Activated CD4-positive, alpha-beta memory T cell treated with anti-CD3 and anti-CD28 coated beads for 36 hours (primary cell): ENCODE measurements at regions not wholly inside any gene's neighbourhood (a gene's known extent, or its start where the extent isn't known, plus 50 kb on each side); places are given as distances from the start of the nearest gene placed in this dataset.
A peak's percentile ranks its signal among the peaks of the same experiment; 100 is the strongest.
"Not testable (repeated sequence)": the region's sequence is repeated elsewhere in the genome, so short reads cannot be mapped to it uniquely, and the experiment has no call there.

ENCODE experiments used
- CTCF ChIA-PET: fragments of 350-600 bp; sonication (Branson Sonifier 250); formaldehyde crosslinking; loops from one replicate; lab custom pipeline; 2021; ENCODE audit warnings: antibody characterized with exemption, inconsistent platforms; lab: Charles Lee
- POLR2A ChIA-PET: fragments of 350-600 bp; sonication (Branson Sonifier 250); formaldehyde crosslinking; loops from one replicate; lab custom pipeline; 2021; ENCODE audit warnings: antibody characterized with exemption; lab: Charles Lee
- DNase-seq: peaks from one replicate; pipeline ENCODE4 v3.0.0-alpha.2; 2020
- H3K27ac Mint-ChIP-seq: one replicate; pipeline ENCODE4 v1.8.0; 2021; ENCODE audit warnings: mixed read lengths
- H3K27me3 Mint-ChIP-seq: one replicate; pipeline ENCODE4 v1.8.0; 2021; ENCODE audit warnings: mixed read lengths
- H3K36me3 Mint-ChIP-seq: one replicate; pipeline ENCODE4 v1.8.0; 2021; ENCODE audit warnings: mixed read lengths
- H3K4me1 Mint-ChIP-seq: one replicate; pipeline ENCODE4 v1.8.0; 2021; ENCODE audit warnings: low read depth, mixed read lengths
- H3K4me3 Mint-ChIP-seq: one replicate; pipeline ENCODE4 v1.8.0; 2021; ENCODE audit warnings: mild to moderate bottlenecking, mixed read lengths
- H3K9me3 Mint-ChIP-seq: one replicate; pipeline ENCODE4 v1.8.0; 2021; ENCODE audit warnings: mixed read lengths
- intact Hi-C: fragments of 100-400 bp; cut with micrococcal nuclease; formaldehyde crosslinking; loops from one replicate; pipeline ENCODE4 v1.15.1; 2023

DNA sequence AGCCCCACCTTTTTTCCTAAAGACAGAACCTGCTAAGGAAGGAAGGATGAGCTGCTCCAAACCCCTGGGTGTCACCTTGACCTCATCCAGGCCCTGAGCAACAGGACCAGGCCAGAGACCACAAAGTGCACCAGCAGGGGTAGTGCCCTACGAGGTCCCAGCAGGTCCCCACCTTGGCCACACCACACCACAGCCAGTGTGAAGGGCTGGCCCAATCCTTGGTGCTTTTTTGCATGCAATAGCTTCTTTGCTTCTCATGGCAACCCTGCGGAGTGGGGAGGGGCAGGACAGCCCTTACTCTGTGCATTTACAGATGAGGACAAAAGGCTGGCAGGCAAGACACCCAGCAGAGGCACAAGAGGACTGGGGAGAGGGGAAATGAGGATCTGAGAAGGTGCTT, 352.6 kb downstream of the BCL11B start:
- peaks cover 10% of the 10 kb centered on the region for H3K9me3 Mint-ChIP-seq
- H3K27ac Mint-ChIP-seq, result no peak overlapping the region
- CTCF ChIA-PET, result no interaction called here
- no peak for DNase-seq
- H3K36me3 Mint-ChIP-seq, result no peaks in the 10 kb centered on the region
- intact Hi-C loops, result no loop called here
- H3K4me1 Mint-ChIP-seq, result peaks cover 3% of the 10 kb centered on the region
- POLR2A ChIA-PET, result no interaction called here
- H3K27me3 Mint-ChIP-seq, result no peaks in the 10 kb centered on the region
- no peak overlapping the region for H3K4me3 Mint-ChIP-seq

DNA sequence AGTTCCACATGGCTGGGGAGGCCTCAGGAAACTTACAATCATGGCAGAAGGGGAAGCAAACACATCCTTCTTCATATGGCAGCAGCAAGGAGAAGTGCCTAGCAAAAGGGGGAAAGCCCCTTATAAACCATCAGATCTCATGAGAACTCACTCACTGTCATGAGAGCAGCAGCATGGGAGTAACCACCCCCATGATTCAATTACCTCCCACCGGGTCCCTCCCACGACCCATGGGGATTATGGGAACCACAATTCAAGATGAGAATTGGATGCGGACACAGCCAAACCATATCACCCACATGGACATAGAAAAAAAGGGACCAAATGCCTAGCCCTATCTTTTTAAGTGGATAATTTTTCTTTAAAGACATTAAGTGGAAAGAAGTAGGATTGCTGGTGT, 350.7 kb downstream of the BCL11B start:
- H3K4me3 Mint-ChIP-seq, DNase-seq, H3K9me3 Mint-ChIP-seq, POLR2A ChIA-PET, H3K27me3 Mint-ChIP-seq, H3K27ac Mint-ChIP-seq, intact Hi-C loops, CTCF ChIA-PET, H3K36me3 Mint-ChIP-seq: not testable (repeated sequence)
- peaks cover 16% of the 10 kb centered on the region for H3K4me1 Mint-ChIP-seq

DNA sequence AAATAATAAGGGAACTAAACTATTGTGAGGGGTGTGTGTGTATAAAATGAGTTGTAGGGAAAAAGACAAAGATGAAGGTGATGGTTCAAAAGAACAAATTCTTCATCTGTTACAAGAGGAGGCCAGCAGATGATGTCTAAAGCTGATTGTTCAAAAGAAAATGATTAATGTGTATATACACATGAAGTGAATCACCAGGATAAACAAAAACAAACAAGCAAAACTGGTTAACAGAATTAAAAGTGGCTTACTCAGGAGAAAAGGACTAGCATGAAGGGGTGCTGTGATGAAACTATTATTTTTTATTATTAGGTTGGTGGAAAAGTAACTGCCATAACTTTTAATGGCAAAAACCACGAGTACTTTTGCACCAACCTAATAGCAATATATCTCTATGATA, 348.4 kb downstream of the BCL11B start:
- Mint-ChIP-seq H3K4me3 (no peak overlapping the region), H3K27ac (no peak overlapping the region), H3K36me3 (no peaks in the 10 kb centered on the region), H3K27me3 (no peaks in the 10 kb centered on the region), H3K9me3 (peaks cover 10% of the 10 kb centered on the region), H3K4me1 (peaks cover 23% of the 10 kb centered on the region)
- CTCF ChIA-PET, result no interaction called here
- DNase-seq, result no peak
- POLR2A ChIA-PET, result no interaction called here
- intact Hi-C loops, result no loop called here

DNA sequence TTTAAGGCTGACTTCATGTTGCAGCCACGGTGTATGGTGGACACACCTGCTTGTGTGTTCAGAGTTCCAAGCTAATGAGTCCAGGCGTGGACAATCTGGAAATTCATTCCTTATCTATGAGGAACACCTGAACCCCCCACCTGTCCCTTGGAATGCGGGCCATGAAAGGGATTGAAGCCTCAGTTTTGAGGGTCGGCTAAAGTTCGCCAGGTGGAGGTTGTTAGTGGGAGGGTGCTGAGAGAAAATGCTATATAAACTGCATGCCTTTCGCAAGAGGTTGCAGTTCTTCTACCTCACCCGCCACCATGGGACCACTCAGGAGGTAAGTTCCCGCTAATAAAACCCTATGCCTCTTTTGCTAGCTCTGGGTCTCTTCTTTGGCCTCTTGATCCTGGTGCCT, 348.0 kb downstream of the BCL11B start:
- CTCF ChIA-PET, result no interaction called here
- no peak for DNase-seq
- H3K27me3 Mint-ChIP-seq, result no peaks in the 10 kb centered on the region
- no peak overlapping the region for H3K4me3 Mint-ChIP-seq
- peaks cover 10% of the 10 kb centered on the region for H3K9me3 Mint-ChIP-seq
- POLR2A ChIA-PET, result no interaction called here
- no peak overlapping the region for H3K27ac Mint-ChIP-seq
- peaks cover 23% of the 10 kb centered on the region for H3K4me1 Mint-ChIP-seq
- H3K36me3 Mint-ChIP-seq, result no peaks in the 10 kb centered on the region
- intact Hi-C loops, result no loop called here

DNA sequence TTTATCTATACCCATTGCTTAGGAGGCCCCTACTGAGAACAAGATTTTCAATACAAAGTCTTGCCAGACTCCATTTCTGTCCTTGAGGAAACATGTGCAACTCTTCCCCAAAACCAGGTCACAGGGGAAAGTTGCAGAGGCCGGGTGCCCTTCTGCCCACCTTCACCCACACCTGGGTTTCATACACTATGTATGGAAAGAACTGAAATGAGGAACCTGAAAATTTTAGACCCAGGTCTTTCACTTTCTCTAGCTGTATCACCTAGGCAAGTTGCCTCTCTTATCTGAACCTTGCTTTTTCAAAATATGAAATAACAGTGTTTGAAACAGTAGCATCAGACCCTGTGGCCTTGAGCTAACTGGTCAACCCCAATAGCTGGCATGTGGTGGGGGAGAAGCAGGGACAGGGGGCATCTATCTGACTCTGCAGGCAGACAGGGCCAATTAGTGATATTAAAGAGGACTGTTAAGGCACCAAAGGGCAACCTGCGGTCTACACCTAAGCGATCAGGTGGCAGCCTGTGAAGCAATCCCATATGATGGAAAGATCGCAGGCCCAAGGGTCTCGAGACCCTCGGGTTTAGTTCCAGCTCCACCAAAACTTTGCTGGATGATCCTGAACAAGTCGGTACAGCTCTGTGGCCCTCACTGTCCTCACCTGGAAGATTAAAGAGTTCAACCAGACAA, 346.5 kb downstream of the BCL11B start:
- H3K9me3 Mint-ChIP-seq, result peaks cover 10% of the 10 kb centered on the region
- H3K4me3 Mint-ChIP-seq, result no peak overlapping the region
- H3K27ac Mint-ChIP-seq, result no peak overlapping the region
- H3K27me3 Mint-ChIP-seq, result no peaks in the 10 kb centered on the region
- no peak for DNase-seq
- ChIA-PET CTCF (no interaction called here), POLR2A (interaction anchor here (0.9 kb wide), 1 partner anchor 20 kb away, joined by 3 read pairs; no protein-coding TSS in a partner anchor)
- H3K36me3 Mint-ChIP-seq, result no peaks in the 10 kb centered on the region
- intact Hi-C loops, result no loop called here
- peaks cover 25% of the 10 kb centered on the region for H3K4me1 Mint-ChIP-seq

DNA sequence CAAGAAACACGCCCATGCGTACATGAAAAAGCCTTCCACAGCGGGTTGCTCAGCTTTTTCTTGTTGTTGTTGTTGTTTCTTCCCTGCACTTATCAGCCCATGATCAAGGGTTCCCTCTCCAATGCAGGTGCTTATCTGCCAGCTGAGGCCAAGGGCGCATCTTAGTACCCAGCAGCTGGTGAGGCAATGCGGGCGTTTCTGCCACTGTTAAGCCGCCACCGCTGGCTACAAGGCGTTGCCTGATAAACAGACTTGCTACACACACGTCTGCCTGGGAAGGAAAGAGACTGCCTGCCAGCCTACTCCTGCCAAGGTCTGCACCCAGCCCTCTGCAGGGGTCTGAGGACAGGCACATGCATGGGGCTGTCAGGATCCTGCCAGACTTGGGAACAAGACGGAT, 345.9 kb downstream of the BCL11B start:
- CTCF ChIA-PET, result no interaction called here

DNA sequence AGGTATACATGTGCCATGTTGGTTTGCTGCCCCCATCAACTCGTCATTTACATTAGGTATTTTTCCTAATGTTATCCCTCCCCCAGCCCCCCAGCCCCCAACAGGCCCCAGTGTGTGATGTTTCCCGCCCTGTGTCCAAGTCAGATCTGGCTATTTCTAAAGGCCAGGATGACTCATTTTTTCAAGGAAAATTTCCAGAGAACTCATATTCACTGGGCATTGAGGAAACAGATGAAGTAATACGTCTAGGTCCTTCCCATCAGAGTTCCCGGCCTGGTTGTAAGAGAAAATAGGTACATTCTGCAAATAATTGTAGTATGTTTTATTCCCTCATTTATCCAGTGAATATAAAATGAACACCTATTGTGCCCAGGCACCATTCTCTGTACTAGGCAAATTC, 345.2 kb downstream of the BCL11B start:
- H3K9me3 Mint-ChIP-seq, result peaks cover 9% of the 10 kb centered on the region
- H3K27ac Mint-ChIP-seq, result no peak overlapping the region
- intact Hi-C loops, result no loop called here
- ChIA-PET POLR2A (no interaction called here), CTCF (no interaction called here)
- no peak for DNase-seq
- no peaks in the 10 kb centered on the region for H3K36me3 Mint-ChIP-seq
- H3K4me1 Mint-ChIP-seq, result peaks cover 38% of the 10 kb centered on the region
- H3K4me3 Mint-ChIP-seq, result no peak overlapping the region
- H3K27me3 Mint-ChIP-seq, result no peaks in the 10 kb centered on the region

More for the DNA sequence above, 345.9 kb downstream of the BCL11B start:
- intact Hi-C loops, result no loop called here
- Mint-ChIP-seq H3K27me3 (no peaks in the 10 kb centered on the region), H3K4me1 (peaks cover 31% of the 10 kb centered on the region), H3K27ac (no peak overlapping the region), H3K4me3 (no peak overlapping the region), H3K9me3 (peaks cover 10% of the 10 kb centered on the region), H3K36me3 (no peaks in the 10 kb centered on the region)
- POLR2A ChIA-PET, result interaction anchor here (0.9 kb wide), 1 partner anchor 21 kb away, joined by 3 read pairs; no protein-coding TSS in a partner anchor
- DNase-seq, result peak; percentile 37

DNA sequence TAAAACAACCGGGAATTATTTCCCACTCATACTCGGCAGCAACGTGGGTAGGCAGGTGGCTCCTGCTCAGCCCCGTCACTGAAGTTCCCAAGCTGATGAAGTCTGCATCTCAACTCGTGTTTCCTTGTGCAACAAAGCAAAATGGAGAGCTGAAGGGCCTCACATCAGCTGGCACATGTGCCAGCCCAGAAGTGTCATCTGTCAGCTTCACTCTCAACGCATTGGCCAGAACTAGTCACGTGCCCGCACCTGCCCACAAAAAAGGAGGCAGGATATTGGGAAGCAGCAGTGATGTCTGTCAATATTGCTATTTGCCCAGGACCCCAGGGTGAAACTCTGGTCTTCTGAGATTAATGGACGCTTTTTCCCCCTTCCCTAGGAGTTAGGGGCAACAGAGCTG, 344.0 kb downstream of the BCL11B start:
- intact Hi-C loops, result no loop called here
- ChIA-PET POLR2A (interaction anchor here (0.8 kb wide), 1 partner anchor 25 kb away, joined by 3 read pairs; no protein-coding TSS in a partner anchor), CTCF (interaction anchor here (0.5 kb wide), 1 partner anchor 262 kb away, joined by 3 read pairs; no protein-coding TSS in a partner anchor)
- H3K27ac Mint-ChIP-seq, result no peak overlapping the region
- DNase-seq, result no peak
- H3K27me3 Mint-ChIP-seq, result no peaks in the 10 kb centered on the region
- H3K4me3 Mint-ChIP-seq, result no peak overlapping the region
- H3K9me3 Mint-ChIP-seq, result no peaks in the 10 kb centered on the region
- no peaks in the 10 kb centered on the region for H3K36me3 Mint-ChIP-seq
- peaks cover 50% of the 10 kb centered on the region for H3K4me1 Mint-ChIP-seq

DNA sequence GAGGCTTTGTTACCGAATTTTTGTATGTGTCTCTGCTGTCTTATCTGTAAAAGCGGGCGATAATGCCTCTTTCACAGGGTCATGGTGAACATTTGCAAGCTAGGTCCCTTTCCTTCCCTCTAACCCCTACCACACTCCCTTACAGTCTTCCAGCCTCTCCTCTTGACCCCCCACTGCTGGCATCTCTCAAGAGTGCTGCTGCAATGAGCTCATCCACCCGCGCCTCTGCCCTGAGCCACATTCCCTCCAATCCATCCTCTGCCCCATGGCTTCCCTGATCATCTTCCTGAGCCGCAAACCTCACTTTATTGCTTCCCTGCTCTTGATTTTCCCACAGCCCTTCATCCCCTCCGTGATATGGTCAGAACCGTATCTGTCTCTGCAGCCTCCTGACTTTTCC, 343.6 kb downstream of the BCL11B start:
- Mint-ChIP-seq H3K4me3 (no peak overlapping the region), H3K27ac (no peak overlapping the region), H3K4me1 (peaks cover 54% of the 10 kb centered on the region), H3K36me3 (no peaks in the 10 kb centered on the region), H3K9me3 (no peaks in the 10 kb centered on the region), H3K27me3 (no peaks in the 10 kb centered on the region)
- ChIA-PET POLR2A (interaction anchor here (0.8 kb wide), 1 partner anchor 24 kb away, joined by 3 read pairs; no protein-coding TSS in a partner anchor), CTCF (no interaction called here)
- no peak for DNase-seq
- intact Hi-C loops, result no loop called here

DNA sequence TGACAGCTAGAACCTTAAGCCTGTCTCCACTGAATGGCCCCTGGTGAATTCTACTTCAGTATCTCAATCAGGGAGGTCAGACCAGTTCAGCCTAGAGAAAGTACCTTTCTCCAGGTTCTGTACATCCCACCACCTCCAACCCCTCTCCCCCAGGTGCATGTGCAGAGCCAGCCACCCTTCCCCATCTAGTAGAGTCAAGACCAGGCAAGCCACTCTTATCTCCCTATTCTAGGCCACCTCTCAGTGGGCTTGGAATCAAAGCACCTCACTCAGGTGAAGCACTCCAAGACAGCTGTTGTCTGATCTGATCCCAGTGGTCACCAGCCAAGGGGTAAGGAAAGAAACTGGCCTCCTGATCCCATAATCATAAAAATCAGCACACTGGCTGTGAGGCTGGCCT, 340.9 kb downstream of the BCL11B start:
- DNase-seq, result no peak
- Mint-ChIP-seq H3K4me3 (no peak overlapping the region), H3K36me3 (peaks cover 2% of the 10 kb centered on the region), H3K9me3 (peaks cover 4% of the 10 kb centered on the region), H3K4me1 (peaks cover 64% of the 10 kb centered on the region), H3K27me3 (no peaks in the 10 kb centered on the region), H3K27ac (no peak overlapping the region)
- ChIA-PET CTCF (no interaction called here), POLR2A (no interaction called here)
- intact Hi-C loops, result loop anchor here (5.0 to 10.0 kb wide), 3 partner anchors 256 to 956 kb away; no protein-coding TSS in a partner anchor

DNA sequence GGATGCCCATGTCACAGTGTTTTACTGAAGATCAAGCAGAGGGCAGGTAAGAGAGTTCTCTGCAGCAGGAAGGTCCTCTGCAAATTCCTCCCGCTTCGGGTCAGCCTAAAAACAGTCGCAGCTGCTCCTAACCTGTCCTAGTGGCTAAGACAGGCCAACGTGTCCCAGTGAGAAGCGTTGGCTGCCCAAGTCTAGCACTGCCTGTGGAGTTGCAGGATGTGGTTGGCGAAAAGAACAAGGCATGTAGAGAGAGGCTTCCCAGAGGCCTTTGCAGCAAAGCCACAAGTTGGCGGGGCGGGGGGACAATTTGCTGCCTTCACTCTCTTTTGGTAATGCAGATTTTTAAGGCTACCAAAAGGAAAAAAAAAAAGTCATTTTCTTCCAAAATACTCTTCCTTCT, 340.1 kb downstream of the BCL11B start:
- Mint-ChIP-seq H3K4me3 (peak overlapping the region; percentile 49), H3K27ac (peak overlapping the region; percentile 71), H3K4me1 (peaks cover 58% of the 10 kb centered on the region), H3K9me3 (peaks cover 4% of the 10 kb centered on the region), H3K36me3 (peaks cover 2% of the 10 kb centered on the region), H3K27me3 (no peaks in the 10 kb centered on the region)
- peak; percentile 81 for DNase-seq
- POLR2A ChIA-PET, result interaction anchor here (1.1 kb wide), 1 partner anchor 10 kb away, joined by 6 read pairs; no protein-coding TSS in a partner anchor
- CTCF ChIA-PET, result no interaction called here
- intact Hi-C loops, result loop anchor here (2.0 to 10.0 kb wide), 4 partner anchors 53 to 957 kb away; no protein-coding TSS in a partner anchor

DNA sequence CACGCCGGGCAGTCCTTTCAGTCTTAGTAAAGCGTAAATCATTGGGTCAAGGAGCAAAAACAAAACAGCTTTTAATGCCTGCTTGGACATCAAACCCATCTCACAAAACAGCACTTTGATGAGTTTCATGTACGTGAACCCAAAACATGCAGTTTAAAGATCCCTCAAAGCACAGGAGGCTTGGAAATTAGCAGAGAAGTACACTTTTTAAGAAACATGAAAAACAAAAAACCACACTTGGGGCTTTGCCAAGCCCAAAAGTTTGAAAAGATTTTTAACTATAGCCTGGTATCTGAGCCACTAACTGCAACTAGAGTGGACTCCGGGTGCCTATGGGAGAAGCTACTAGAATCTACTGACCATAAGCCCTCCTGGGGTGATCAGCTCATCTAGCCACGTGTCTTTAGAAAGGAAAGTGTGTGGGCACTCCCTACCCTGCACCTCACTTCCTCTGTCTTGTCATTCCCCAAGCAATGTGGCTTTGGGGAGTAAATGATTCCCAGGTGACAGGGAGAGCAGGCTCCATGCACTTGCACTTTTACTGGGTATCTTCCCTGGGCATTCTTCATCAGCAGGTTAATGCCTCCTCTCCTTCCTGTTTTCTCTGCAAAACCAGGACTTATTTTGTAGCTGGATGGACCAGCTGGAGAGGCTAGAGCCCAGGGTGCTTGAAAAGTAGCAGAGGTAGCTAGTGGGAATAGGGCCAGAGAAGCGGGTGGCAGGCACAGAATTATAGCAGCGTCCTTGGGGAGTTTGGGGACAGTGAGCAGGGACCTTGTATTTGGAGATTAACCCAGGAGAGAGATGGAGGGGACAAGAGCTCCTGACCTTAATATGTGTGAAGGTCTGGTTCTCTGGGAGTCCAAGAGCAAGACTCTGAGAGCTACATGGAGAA, 339.3 kb downstream of the BCL11B start:
- Mint-ChIP-seq H3K27me3 (no peaks in the 10 kb centered on the region), H3K4me3 (peak overlapping the region; percentile 49), H3K9me3 (peaks cover 4% of the 10 kb centered on the region), H3K4me1 (peaks cover 59% of the 10 kb centered on the region), H3K27ac (peak overlapping the region; percentile 71), H3K36me3 (peaks cover 2% of the 10 kb centered on the region)
- POLR2A ChIA-PET, result interaction anchor here (1.1 kb wide), 1 partner anchor 11 kb away, joined by 6 read pairs; no protein-coding TSS in a partner anchor
- CTCF ChIA-PET, result interaction anchor here (0.7 to 1.0 kb wide), 3 partner anchors 12 to 343 kb away, joined by 3 read pairs; no protein-coding TSS in a partner anchor
- DNase-seq, result no peak
- intact Hi-C loops, result loop anchor here (2.0 to 10.0 kb wide), 4 partner anchors 52 to 958 kb away; no protein-coding TSS in a partner anchor
